GM12878 (cell line): ENCODE measurements at regions not wholly inside any gene's neighbourhood (a gene's known extent, or its start where the extent isn't known, plus 50 kb on each side); places are given as distances from the start of the nearest gene placed in this dataset.

Experiments
- ATAC-seq: fragments of 200-7000 bp; cut with Tn5 transposase; 3 replicates; pipeline ENCODE4 v1.9.1; 2020; ENCODE audit warnings: mild to moderate bottlenecking, moderate library complexity
- BruUV-seq: library from RNA; stranded (reverse); fragments of 400-500 nt; replicated peaks from 2 replicates; lab custom pipeline; 2021; lab: Mats Ljungman, UMichigan
- CTCF ChIA-PET: fragments of 300-600 bp; sonication (Branson Sonifier 250); formaldehyde crosslinking; extraction: SDS; loops from one replicate; lab custom pipeline; 2021; ENCODE audit warnings: inconsistent platforms; lab: Yijun Ruan, JAX
- POLR2A ChIA-PET: fragments of 350-600 bp; formaldehyde crosslinking; extraction: SDS; loops from one replicate; lab custom pipeline; 2021; ENCODE audit warnings: inconsistent platforms; lab: Charles Lee
- RAD21 ChIA-PET: fragments of 300-600 bp; sonication (Branson Sonifier 250); formaldehyde crosslinking; loops from one replicate; lab custom pipeline; 2023; ENCODE audit warnings: antibody characterized with exemption; ENCODE audit not compliant: unreplicated experiment; lab: Charles Lee
- SMC1A ChIA-PET: fragments of 300-600 bp; sonication (Branson Sonifier 250); formaldehyde crosslinking; loops from one replicate; lab custom pipeline; 2023; ENCODE audit not compliant: unreplicated experiment, uncharacterized antibody; lab: Charles Lee
- DNase-seq: peaks from one replicate; pipeline ENCODE4 v3.0.0-alpha.2; 2011; ENCODE audit warnings: low read depth, low spot score
- FAIRE-seq: peaks from 3 replicates; lab custom pipeline; 2011; peaks lifted over from hg19 to GRCh38; lab: Jason Lieb, UNC
- H2AFZ ChIP-seq: 2 replicates; pipeline ENCODE4 v1.6.0; 2011; ENCODE audit warnings: low read depth, low read length, control low read depth; ENCODE audit not compliant: control insufficient read depth
- H3K27ac ChIP-seq: 2 replicates; pipeline ENCODE4 v1.5.1; 2011; ENCODE audit warnings: control low read depth; ENCODE audit not compliant: control insufficient read depth, insufficient read depth
- H3K27me3 ChIP-seq, 2 experiments: replicated peaks in 1 of 2; 2 replicates each; pipeline versions ENCODE4 v1.6.0 to v1.6.1; 2011; ENCODE audit warnings: low read length in 1 of 2; ENCODE audit not compliant: control insufficient read depth in 2 of 2, insufficient read depth in 2 of 2
- H3K36me3 ChIP-seq, 2 experiments: 2 replicates each; pipeline ENCODE4 v1.5.1; 2011; ENCODE audit warnings: low read length in 1 of 2; ENCODE audit not compliant: control insufficient read depth in 2 of 2, insufficient read depth in 2 of 2
- H3K4me1 ChIP-seq: 2 replicates; pipeline ENCODE4 v1.6.1; 2011; ENCODE audit warnings: mild to moderate bottlenecking, low read length, moderate library complexity, mixed read lengths; ENCODE audit not compliant: control insufficient read depth, insufficient read depth
- H3K4me2 ChIP-seq: 2 replicates; pipeline ENCODE4 v1.6.0; 2011; ENCODE audit warnings: control low read depth; ENCODE audit not compliant: control insufficient read depth, insufficient read depth
- H3K4me3 ChIP-seq: fragments of 200-600 bp; sonication (generic); 2 replicates; pipeline ENCODE4 v1.5.1; 2016
- H3K79me2 ChIP-seq: 2 replicates; pipeline ENCODE4 v1.6.0; 2011; ENCODE audit warnings: low read length; ENCODE audit not compliant: control insufficient read depth, insufficient read depth
- H3K9ac ChIP-seq: 2 replicates; pipeline ENCODE4 v1.8.0; 2011; ENCODE audit warnings: low read length, control low read depth, mixed read lengths; ENCODE audit not compliant: control insufficient read depth, insufficient read depth
- H3K9me3 ChIP-seq: replicated peaks from 3 replicates; pipeline ENCODE4 v1.5.1; 2011; ENCODE audit warnings: mild to moderate bottlenecking, low read length; ENCODE audit not compliant: control insufficient read depth, insufficient read depth
- H4K20me1 ChIP-seq: 2 replicates; pipeline ENCODE4 v1.6.0; 2011; ENCODE audit not compliant: control insufficient read depth, insufficient read depth
- ASH2L ChIP-seq: fragments of 300-600, 200-600 bp; sonication (generic); IDR thresholded peaks from 2 replicates; pipeline ENCODE4 v1.6.1; 2017; ENCODE audit warnings: low read depth, mild to moderate bottlenecking, borderline replicate concordance
- BACH1 ChIP-seq: fragments of 450-650 bp; IDR thresholded peaks from 2 replicates; pipeline ENCODE4 v1.6.1; 2017; ENCODE audit warnings: mild to moderate bottlenecking, borderline replicate concordance
- CHD1 ChIP-seq: IDR thresholded peaks from 2 replicates; pipeline ENCODE4 v1.6.1; 2012; ENCODE audit warnings: low read depth, low read length, improper control_type of control experiment
- DPF2 ChIP-seq: fragments of 450-650 bp; IDR thresholded peaks from 2 replicates; pipeline ENCODE4 v1.6.1; 2017; ENCODE audit warnings: mild to moderate bottlenecking
- ESRRA ChIP-seq: IDR thresholded peaks from 2 replicates; pipeline ENCODE4 v1.6.1; 2012; ENCODE audit warnings: mild to moderate bottlenecking, low read length, improper control_type of control experiment
- ETV6 ChIP-seq, 2 experiments: fragments of 450-650 bp in 1 of 2; IDR thresholded peaks in 1 of 2; conservative IDR thresholded peaks in 1 of 2; 2 replicates each; pipeline ENCODE4 v1.6.1; 2014; ENCODE audit warnings: antibody characterized with exemption in 1 of 2, borderline replicate concordance in 1 of 2, low read depth in 1 of 2, mild to moderate bottlenecking in 1 of 2, moderate library complexity in 1 of 2
- HDAC2 ChIP-seq: fragments of 200-600 bp; sonication (generic); IDR thresholded peaks from 2 replicates; pipeline ENCODE4 v1.6.1; 2017
- KLF5 ChIP-seq: fragments of 450-650 bp; IDR thresholded peaks from 2 replicates; pipeline ENCODE4 v1.6.1; 2014; ENCODE audit warnings: mild to moderate bottlenecking; ENCODE audit not compliant: partially characterized antibody
- LARP7 ChIP-seq: fragments of 450-650 bp; IDR thresholded peaks from 2 replicates; pipeline ENCODE4 v1.6.1; 2017; ENCODE audit warnings: mild to moderate bottlenecking
- MTA2 ChIP-seq: fragments of 450-650 bp; IDR thresholded peaks from 2 replicates; pipeline ENCODE4 v1.6.1; 2016; ENCODE audit warnings: low read depth, mild to moderate bottlenecking, moderate library complexity
- NFIC ChIP-seq: IDR thresholded peaks from 2 replicates; pipeline ENCODE4 v1.6.1; 2012; ENCODE audit warnings: low read depth, mild to moderate bottlenecking, inconsistent platforms, low read length, moderate library complexity
- NR2F1 ChIP-seq: fragments of 450-650 bp; conservative IDR thresholded peaks from 2 replicates; pipeline ENCODE4 v1.6.1; 2017; ENCODE audit warnings: mild to moderate bottlenecking
- RBBP5 ChIP-seq: fragments of 200-600 bp; sonication (generic); conservative IDR thresholded peaks from 2 replicates; pipeline ENCODE4 v1.6.1; 2016
- RUNX3 ChIP-seq: IDR thresholded peaks from 2 replicates; pipeline ENCODE4 v1.6.1; 2012; ENCODE audit warnings: low read length, inconsistent platforms
- SIN3A ChIP-seq: IDR thresholded peaks from 2 replicates; pipeline ENCODE4 v1.6.1; 2012; ENCODE audit warnings: low read depth, low read length, improper control_type of control experiment
- SREBF2 ChIP-seq: IDR thresholded peaks from 2 replicates; pipeline ENCODE4 v1.6.1; 2012; ENCODE audit warnings: mild to moderate bottlenecking, low read length
- USF2 ChIP-seq: IDR thresholded peaks from 2 replicates; pipeline ENCODE4 v1.6.1; 2011; ENCODE audit warnings: low read depth, low read length, improper control_type of control experiment, borderline replicate concordance
- WGBS: methylation state at CpG from one replicate; pipeline ENCODE4 v1.1.6; 2016; ENCODE audit warnings: low lambda C conversion rate; ENCODE audit not compliant: insufficient replicate concordance, insufficient coverage; ENCODE audit errors: missing lambda C conversion rate; 5-methylcytosine and 5-hydroxymethylcytosine counted together
- in situ Hi-C: fragments of 300-500 bp; cut with MboI; formaldehyde crosslinking; loops from 9 replicates; pipeline ENCODE4 v1.14.3; 2018; ENCODE audit warnings: mixed read lengths
- intact Hi-C: fragments of 100-400 bp; cut with micrococcal nuclease; formaldehyde crosslinking; loops from one replicate; pipeline ENCODE4 v1.14.2; 2022; ENCODE audit not compliant: unreplicated experiment
- TF ChIP-seq, protein P1 (sequence below): fragments of 150-350 bp; IDR thresholded peaks from 2 replicates; pipeline ENCODE4 v1.6.1; 2016; ENCODE audit warnings: low read depth, low read length
- TF ChIP-seq, protein P2 (sequence below): IDR thresholded peaks from 2 replicates; pipeline ENCODE4 v1.6.1; 2012; ENCODE audit warnings: low read depth, low read length, improper control_type of control experiment

- TF ChIP-seq MTA2 (no peak), NR2F1 (no peak), RUNX3 (no peak), LARP7 (no peak), HDAC2 (no peak), CHD1 (no peak)
Measured at GRCh38 chr5:104095527-104095926, 532.9 kb upstream of the NUDT12 start (continued).

- H3K4me2 ChIP-seq: no peak overlapping the region
- no peak overlapping the region for H2AFZ ChIP-seq
- intact Hi-C loops: loop anchor here (2.0 kb wide), 1 partner anchor 90 kb away; no protein-coding TSS in a partner anchor
- FAIRE-seq (no peak), DNase-seq (peak; percentile 45), ATAC-seq (peak; percentile 98)
- RAD21 ChIA-PET: interaction anchor here (0.8 to 1.1 kb wide), 2 partner anchors 171 to 173 kb away, joined by 3 to 4 read pairs; no protein-coding TSS in a partner anchor
- no peaks in the 10 kb centered on the region for H3K79me2 ChIP-seq
- POLR2A ChIA-PET: interaction anchor here (1.2 kb wide), 1 partner anchor 8 kb away, joined by 3 read pairs; no protein-coding TSS in a partner anchor
- BruUV-seq: no TSS peak
- WGBS: 26% methylated on average over 10 of the region's 10 CpGs
- no peak overlapping the region for H3K4me3 ChIP-seq
- H3K9ac ChIP-seq: no peak overlapping the region
- CTCF ChIA-PET: interaction anchor here (0.6 to 1.4 kb wide), 2 partner anchors 90 to 258 kb away, joined by 3 to 5 read pairs; no protein-coding TSS in a partner anchor
- in situ Hi-C loops: no loop called here
- no peaks in the 10 kb centered on the region for H3K9me3 ChIP-seq
- no peaks in the 10 kb centered on the region for H3K27me3 ChIP-seq
- H4K20me1 ChIP-seq: no peaks in the 10 kb centered on the region
- no peaks in the 10 kb centered on the region for H3K4me1 ChIP-seq
- SMC1A ChIA-PET: interaction anchor here (0.6 to 1.8 kb wide), 5 partner anchors 9 to 170 kb away, joined by 3 to 5 read pairs (median 3); no protein-coding TSS in a partner anchor
- H3K27ac ChIP-seq: no peak overlapping the region
- H3K36me3 ChIP-seq: no peaks in the 10 kb centered on the region
- TF ChIP-seq DPF2: peak; percentile 94
- TF ChIP-seq BACH1: peak; percentile 95
- TF ChIP-seq SREBF2: no peak
- TF ChIP-seq KLF5: no peak
- no peak for TF ChIP-seq ESRRA
- TF ChIP-seq ASH2L: no peak
- TF ChIP-seq ETV6 (conservative IDR thresholded peaks at IDR 0.05 in 1 of 2, IDR thresholded peaks at IDR 0.05 in 1 of 2; ENCODE audit: borderline replicate concordance in 1 of 2, low read depth in 1 of 2): no peak
- TF ChIP-seq RBBP5: no peak
- TF ChIP-seq, protein P1, sequence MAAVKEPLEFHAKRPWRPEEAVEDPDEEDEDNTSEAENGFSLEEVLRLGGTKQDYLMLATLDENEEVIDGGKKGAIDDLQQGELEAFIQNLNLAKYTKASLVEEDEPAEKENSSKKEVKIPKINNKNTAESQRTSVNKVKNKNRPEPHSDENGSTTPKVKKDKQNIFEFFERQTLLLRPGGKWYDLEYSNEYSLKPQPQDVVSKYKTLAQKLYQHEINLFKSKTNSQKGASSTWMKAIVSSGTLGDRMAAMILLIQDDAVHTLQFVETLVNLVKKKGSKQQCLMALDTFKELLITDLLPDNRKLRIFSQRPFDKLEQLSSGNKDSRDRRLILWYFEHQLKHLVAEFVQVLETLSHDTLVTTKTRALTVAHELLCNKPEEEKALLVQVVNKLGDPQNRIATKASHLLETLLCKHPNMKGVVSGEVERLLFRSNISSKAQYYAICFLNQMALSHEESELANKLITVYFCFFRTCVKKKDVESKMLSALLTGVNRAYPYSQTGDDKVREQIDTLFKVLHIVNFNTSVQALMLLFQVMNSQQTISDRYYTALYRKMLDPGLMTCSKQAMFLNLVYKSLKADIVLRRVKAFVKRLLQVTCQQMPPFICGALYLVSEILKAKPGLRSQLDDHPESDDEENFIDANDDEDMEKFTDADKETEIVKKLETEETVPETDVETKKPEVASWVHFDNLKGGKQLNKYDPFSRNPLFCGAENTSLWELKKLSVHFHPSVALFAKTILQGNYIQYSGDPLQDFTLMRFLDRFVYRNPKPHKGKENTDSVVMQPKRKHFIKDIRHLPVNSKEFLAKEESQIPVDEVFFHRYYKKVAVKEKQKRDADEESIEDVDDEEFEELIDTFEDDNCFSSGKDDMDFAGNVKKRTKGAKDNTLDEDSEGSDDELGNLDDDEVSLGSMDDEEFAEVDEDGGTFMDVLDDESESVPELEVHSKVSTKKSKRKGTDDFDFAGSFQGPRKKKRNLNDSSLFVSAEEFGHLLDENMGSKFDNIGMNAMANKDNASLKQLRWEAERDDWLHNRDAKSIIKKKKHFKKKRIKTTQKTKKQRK: no peak
- TF ChIP-seq USF2: no peak
- TF ChIP-seq, protein P2, sequence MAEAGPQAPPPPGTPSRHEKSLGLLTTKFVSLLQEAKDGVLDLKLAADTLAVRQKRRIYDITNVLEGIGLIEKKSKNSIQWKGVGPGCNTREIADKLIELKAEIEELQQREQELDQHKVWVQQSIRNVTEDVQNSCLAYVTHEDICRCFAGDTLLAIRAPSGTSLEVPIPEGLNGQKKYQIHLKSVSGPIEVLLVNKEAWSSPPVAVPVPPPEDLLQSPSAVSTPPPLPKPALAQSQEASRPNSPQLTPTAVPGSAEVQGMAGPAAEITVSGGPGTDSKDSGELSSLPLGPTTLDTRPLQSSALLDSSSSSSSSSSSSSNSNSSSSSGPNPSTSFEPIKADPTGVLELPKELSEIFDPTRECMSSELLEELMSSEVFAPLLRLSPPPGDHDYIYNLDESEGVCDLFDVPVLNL: no peak
- TF ChIP-seq SIN3A: no peak
- TF ChIP-seq NFIC: no peak
Measured at GRCh38 chr5:104088876-104089778, 526.5 kb upstream of the NUDT12 start.
